HUES48 (cell line): ENCODE measurements at regions not wholly inside any gene's neighbourhood (a gene's known extent, or its start where the extent isn't known, plus 50 kb on each side); places are given as distances from the start of the nearest gene placed in this dataset.

Source experiments
- H3K27ac ChIP-seq: one replicate; pipeline ENCODE4 v1.7.0; 2013; ENCODE audit warnings: low read depth, low read length, inconsistent platforms
- H3K27me3 ChIP-seq: 2 replicates; pipeline ENCODE4 v1.6.1; 2013; ENCODE audit warnings: mild to moderate bottlenecking, low read length; ENCODE audit not compliant: control insufficient read depth, insufficient read depth
- H3K36me3 ChIP-seq: 2 replicates; pipeline ENCODE4 v1.6.1; 2013; ENCODE audit warnings: low read length; ENCODE audit not compliant: control insufficient read depth, insufficient read depth
- H3K4me1 ChIP-seq: 2 replicates; pipeline ENCODE4 v1.6.1; 2013; ENCODE audit warnings: mild to moderate bottlenecking, low read length; ENCODE audit not compliant: control insufficient read depth, insufficient read depth
- H3K4me3 ChIP-seq: 2 replicates; pipeline ENCODE4 v1.5.1; 2013; ENCODE audit warnings: mild to moderate bottlenecking, low read depth, low read length
- H3K9ac ChIP-seq: 2 replicates; pipeline ENCODE4 v1.6.1; 2013; ENCODE audit warnings: mild to moderate bottlenecking, low read depth, low read length, moderate library complexity
- H3K9me3 ChIP-seq: 2 replicates; pipeline ENCODE4 v1.6.1; 2013; ENCODE audit warnings: low read length; ENCODE audit not compliant: control insufficient read depth, insufficient read depth

DNA sequence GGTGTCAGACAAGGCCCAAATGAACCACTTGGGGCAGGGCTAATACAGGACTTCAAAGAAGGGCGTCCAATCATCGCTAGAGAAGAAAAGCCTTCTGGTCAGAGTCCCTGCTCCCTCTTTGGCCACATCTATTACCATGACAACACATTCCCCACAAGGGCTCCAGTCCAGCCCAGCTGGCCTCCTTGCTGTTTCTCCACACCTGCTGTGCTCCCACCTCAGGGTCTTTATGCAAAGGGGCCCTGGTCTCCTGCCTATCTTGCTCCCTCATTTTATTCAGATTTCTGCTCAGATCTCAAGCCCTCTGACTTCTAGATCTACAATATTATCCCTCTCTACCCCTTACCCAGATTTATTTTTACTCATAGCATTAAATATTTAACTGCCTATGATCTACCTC lies 58.0 kb upstream of the KIRREL3 start:
- H3K9me3 ChIP-seq = no peaks in the 10 kb centered on the region
- no peaks in the 10 kb centered on the region for H3K36me3 ChIP-seq

DNA sequence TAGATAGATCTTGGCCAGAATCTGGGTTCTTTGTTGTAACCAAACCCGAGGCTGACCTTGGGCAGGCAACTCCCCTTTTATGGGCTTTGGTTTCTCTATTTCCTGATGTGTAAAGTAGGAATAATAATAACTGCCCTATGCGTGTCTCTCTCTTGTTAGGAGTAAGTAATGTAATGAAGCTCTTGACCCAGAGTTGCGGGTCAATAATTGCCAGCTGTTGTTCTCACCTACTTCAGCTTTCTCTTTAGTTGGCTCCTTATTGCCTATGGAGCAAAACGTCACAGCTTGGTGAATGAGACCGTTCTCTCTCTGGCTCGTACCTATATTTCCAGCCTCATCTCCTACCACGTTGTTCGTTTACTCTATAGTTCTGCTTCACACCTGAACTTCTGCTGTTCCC lies 56.6 kb upstream of the KIRREL3 start:
- Histone ChIP-seq H3K36me3 (no peaks in the 10 kb centered on the region), H3K27ac (no peak overlapping the region), H3K4me3 (no peak overlapping the region), H3K9me3 (no peaks in the 10 kb centered on the region), H3K4me1 (peaks cover 9% of the 10 kb centered on the region), H3K27me3 (no peaks in the 10 kb centered on the region), H3K9ac (no peak overlapping the region)

More for the DNA sequence above, 58.0 kb upstream of the KIRREL3 start:
- H3K9ac ChIP-seq = no peak overlapping the region
- H3K27me3 ChIP-seq = no peaks in the 10 kb centered on the region
- no peak overlapping the region for H3K4me3 ChIP-seq
- 0 out of 2 replicates have a peak, but pooled peaks cover 3% of the 10 kb centered on the region for H3K4me1 ChIP-seq
- H3K27ac ChIP-seq = no peak overlapping the region

DNA sequence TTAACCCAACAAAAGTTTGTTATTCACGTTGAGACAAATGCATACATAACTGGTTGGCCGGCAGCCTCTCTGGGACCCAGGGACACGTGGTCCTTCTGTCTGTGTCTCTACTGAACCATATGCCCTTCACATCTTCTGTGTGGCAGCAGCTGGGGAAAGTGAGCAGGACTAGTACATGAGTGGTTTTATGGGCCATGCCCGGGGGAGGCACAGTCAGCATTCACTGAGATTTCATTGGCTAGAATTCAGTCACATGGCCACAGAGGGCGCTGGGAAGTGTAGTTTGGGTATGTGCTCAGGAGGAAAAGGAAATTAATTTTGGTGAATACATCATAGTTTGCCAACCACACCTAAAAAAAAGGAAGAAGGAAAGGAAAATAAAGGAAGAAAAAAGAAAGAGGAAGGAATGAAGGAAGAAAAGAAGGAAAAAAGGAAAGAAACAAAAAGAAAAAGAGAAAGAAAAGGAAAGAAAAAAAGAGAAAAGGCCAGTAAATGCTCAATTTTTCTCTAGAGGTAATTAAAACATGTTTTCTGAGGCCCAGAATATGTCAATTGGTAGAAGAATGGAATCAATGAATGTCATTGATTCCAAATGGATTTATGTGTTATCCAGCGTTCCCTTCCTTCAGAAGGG lies 55.9 kb upstream of the KIRREL3 start:
- Histone ChIP-seq H3K4me1 (peaks cover 14% of the 10 kb centered on the region), H3K27me3 (no peaks in the 10 kb centered on the region), H3K9ac (no peak overlapping the region), H3K27ac (no peak overlapping the region), H3K4me3 (no peak overlapping the region), H3K9me3 (no peaks in the 10 kb centered on the region), H3K36me3 (no peaks in the 10 kb centered on the region)

DNA sequence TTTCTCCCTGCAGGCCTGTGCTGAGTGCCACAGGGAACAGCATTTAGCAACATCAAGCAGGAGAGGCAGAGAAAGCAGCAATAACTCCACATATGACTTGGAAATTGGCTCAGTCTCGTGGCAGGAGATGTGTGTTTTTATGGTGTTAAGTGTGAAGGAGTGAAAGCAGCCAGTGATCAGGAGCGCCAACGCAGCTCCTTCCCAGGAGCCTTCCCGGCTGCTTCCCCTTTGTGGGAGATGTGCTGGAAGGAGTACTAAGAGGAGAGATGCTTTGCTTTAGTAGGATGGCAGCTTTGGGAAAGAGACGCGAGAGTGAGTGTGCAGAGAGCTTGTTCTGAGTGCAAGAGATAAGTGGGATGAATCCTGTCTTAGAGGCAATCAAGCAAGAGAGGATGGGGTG lies 54.7 kb upstream of the KIRREL3 start:
- Histone ChIP-seq H3K4me3 (no peak overlapping the region), H3K4me1 (peaks cover 14% of the 10 kb centered on the region), H3K9ac (no peak overlapping the region), H3K9me3 (no peaks in the 10 kb centered on the region), H3K36me3 (no peaks in the 10 kb centered on the region), H3K27ac (no peak overlapping the region), H3K27me3 (no peaks in the 10 kb centered on the region)

DNA sequence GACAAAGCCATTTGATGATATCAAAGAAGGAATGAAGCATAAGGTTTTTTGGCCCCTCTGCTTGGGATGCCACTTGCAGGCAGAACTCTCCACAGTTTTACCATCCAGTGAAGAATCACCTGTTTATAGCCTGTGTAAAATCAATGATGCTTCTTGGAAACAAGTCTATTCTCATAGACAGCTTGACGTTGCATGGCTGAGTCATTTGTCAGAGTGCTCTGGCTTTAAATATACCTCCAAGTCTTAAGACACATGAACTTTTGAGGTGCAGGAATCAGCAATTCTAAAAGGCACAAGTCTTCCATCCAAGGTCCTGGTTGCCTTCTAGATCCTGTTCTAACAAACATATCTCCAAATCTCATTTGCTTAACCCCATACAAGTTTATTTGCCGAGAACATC lies 53.6 kb upstream of the KIRREL3 start:
- Histone ChIP-seq H3K4me1 (peaks cover 14% of the 10 kb centered on the region), H3K27ac (no peak overlapping the region), H3K27me3 (no peaks in the 10 kb centered on the region), H3K9ac (no peak overlapping the region), H3K9me3 (no peaks in the 10 kb centered on the region), H3K36me3 (no peaks in the 10 kb centered on the region), H3K4me3 (no peak overlapping the region)

DNA sequence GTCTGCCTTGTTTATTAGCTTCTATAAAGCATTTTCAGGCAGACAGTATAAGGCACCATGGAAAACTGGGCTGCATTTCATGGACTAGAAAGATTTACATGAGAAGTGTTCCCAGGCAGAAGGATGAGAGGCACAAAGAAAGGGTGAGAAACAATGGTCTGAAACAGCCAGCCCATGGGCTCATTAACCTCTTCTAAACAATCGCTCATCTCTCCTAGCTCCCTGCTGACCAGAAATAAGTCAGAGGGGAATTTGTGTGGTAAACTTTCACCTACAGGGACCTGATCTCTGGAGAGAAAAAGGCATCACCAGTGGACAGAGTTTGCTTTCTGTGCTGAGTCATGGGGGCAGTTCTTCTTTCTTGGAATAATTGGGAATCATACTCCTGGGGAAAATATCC lies 51.8 kb upstream of the KIRREL3 start:
- H3K9me3 ChIP-seq = no peaks in the 10 kb centered on the region
- H3K27ac ChIP-seq = peak overlapping the region; percentile 64
- H3K4me3 ChIP-seq = no peak overlapping the region; the same call in 1 of the 2 replicates
- H3K9ac ChIP-seq = no peak overlapping the region
- no peaks in the 10 kb centered on the region for H3K27me3 ChIP-seq
- no peaks in the 10 kb centered on the region for H3K36me3 ChIP-seq
- H3K4me1 ChIP-seq = peaks cover 11% of the 10 kb centered on the region
